ENCODE measurements at regions not wholly inside any gene's neighbourhood (a gene's known extent, or its start where the extent isn't known, plus 50 kb on each side); places are given as distances from the start of the nearest gene placed in this dataset.

DNA sequence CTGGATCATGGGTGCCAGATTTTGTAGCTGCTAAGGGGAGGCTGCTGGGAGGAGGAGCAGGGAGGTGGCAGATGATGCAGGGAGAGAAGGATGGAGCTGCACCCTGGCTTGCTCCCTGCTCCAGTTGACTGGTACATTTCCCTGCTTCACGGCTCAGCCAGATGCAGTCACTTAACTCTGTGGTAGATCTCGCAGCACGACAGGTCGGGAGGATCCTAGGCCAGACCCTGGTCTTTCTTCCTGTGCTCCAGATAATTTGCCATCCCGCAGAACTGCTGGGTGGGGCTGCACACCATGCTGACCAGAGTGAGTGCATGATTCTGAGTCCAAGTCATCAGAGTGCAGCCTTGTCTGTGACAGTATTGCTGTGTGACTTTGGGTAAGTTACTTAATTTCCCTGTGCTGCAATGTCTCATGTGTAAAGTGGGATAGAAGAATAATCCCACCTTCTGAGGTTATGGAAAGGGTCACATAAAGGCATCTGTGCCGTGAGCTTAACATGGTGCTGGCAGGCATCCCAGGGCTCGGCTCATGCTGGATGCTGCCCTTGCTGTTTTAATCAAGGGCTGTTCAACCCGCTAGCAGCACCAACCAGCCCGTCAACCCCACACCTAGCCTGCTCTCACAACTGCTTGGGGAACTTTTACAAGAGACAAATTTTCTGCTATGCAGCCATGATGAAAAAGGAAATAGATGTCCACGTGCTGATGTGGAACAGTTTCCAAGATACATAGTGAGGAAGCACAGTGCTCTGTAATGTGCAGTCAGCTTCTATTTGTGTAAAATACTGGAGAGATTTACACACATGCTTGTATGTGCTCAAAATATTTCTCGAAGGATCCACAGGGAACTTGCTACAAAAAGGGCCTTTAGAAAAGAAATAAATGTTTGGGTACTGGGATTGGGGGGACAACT is 257.9 kb downstream of the CDH26 start:
- FAIRE-seq, result no peak

DNA sequence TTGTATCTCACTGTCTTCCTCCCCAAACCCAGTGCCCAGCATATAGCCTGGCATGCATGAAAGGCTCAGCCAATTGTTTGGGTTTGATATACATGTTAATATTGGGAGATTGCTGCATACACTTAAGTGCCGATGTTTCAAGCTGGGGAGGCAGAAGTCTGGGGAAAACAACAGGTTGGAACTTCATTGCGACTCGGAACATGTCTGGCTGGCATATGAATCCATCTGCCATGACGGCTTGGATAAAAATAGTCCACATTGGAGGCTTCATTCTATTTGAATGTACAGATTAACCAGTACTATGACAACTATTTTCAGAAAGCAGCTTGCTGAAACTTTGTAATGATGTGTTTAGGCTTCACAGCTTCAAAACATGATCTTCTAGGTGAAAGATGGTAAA is 261.0 kb downstream of the CDH26 start:
- no peak for FAIRE-seq

DNA sequence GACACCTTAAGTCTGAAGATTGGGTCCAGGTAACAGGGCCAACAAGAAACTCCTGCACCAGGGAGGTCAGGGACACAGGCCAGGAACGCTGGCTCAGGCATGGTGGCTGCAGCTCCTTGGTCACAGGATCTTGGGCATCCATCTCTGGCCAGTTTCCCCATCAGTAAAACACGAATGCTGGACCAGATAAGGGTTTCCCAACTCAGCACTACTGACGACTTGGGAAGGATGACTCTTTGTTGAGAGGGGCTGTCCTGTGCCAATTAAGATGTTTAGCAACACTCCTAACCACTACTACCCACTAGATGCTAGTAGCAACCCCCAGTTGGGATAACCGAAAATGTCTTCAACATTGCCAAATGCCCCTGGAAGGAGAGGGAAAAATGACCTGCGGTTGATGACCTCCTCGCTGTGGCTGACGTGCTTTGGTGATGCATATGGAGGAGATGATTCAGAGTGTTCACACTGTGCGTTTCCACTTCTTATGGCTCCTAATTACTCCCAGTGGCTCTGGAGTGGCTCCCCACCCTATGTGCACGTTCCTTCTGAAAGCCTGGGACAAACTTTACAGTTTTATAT is 261.9 kb downstream of the CDH26 start:
- no peak for FAIRE-seq

DNA sequence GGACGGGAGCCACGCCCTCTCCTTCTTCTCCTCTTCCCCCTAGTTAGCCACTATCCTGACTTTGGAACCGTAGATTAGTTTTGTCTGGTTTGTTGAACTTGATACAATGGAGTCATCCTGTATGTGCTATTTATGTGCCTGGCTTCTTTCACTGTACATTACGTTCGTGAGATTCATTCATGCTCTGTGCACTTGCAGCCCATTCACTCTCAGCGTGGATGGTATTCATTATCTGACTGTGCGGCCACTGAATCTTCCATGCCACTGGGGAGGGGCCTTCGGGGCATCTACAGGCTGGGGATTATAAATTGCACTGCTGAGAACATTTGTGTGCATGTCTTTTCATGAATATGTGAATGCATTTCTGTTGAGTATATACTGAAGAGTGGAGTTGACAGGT is 262.5 kb downstream of the CDH26 start:
- no peak for FAIRE-seq

DNA sequence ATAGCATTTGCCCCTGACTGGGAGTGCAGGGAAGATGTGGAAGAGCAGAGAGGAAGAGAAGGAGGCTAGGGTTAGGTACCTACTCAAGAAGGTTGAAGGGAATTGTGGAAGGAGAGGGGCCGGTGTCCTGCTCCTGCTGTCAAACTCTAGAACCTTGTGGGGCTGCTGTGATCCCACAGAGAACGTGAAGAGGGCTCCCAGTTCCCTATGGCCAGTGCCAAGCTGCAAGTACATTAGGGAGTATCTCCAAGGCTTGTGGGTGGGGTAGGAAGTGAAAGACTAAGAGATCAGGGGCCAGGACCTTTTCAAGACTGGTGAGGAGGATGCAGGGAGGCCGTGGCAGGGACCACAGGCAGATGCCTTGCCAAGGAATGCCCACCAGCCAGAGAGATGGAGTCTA is 263.4 kb downstream of the CDH26 start:
- FAIRE-seq, result no peak

DNA sequence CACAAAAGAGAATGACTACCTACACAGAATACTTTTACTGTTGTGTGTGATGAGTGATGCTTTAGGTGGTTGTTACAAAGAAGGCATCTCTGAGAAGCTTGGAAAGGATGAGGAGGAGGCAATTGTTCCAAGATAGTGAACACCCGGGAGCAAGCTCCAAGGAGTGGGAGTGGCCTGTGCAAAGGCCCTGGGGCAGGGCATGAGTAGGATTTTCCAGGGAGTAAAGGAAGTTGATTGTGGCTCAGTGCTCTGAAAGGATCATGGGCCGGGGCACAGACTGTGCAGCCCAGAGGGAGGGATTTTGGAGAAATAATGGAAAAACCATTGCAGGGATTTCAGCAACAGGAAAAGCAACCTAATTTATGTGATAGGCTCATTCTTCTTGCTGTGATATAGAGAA is 264.3 kb downstream of the CDH26 start:
- FAIRE-seq, result no peak

DNA sequence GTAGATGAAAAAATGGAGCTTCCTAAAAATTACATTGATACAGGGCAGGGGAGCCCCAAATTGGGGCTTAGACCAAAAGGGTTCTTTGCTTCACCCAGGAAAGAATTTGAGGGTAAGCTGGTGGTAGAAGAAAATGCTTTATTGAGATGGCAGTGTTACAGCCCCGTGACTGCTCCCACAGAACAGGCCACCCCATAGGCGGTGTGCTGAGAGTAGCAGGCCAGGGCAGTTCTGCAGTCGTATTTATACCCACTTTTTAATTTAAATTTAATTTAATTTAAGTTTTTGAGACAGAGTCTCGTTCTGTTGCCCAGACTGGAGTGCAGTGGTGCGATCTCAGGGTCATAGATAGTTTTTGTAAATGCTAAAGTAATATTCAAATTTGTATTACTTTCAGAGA is 265.0 kb downstream of the CDH26 start:
- FAIRE-seq, result no peak

DNA sequence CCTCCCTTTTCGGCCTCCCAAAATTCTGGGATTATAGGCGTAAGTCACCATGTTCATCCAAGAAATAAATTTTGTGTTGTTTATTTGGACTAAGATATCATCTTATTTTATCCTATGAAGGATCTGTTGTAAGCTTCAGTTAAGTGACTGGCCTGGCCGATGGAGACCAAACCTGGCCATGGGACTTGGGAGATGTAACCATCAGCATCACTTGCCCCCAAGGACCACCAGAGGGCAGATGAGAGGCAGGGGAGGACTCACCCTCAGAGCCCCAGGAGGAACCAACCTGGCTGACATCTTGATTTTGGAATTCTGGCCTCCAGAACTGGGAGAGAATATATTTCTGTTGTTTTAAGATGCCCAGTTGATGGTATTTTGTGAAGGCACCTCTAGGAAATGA is 266.7 kb downstream of the CDH26 start:
- FAIRE-seq, result no peak

DNA sequence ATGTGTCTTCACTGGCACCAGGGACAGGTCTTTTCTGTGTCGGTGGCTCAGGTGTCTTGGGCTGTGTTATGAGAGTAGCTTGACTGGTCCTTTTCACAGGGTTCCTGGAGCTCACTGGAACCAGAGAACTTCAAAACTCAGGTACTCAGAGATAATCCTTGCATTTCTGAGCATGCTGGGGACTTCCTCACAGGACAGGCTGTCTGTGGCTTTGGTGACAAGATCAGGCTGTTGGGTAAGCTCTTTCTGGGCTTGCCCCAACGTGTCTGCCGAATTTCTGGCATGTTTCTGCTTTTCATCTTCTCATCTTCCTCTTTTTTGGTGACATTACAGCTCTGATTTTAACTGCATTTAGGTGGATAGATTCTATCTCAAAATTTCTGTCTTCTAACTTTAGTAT is 270.0 kb downstream of the CDH26 start:
- FAIRE-seq, result no peak

DNA sequence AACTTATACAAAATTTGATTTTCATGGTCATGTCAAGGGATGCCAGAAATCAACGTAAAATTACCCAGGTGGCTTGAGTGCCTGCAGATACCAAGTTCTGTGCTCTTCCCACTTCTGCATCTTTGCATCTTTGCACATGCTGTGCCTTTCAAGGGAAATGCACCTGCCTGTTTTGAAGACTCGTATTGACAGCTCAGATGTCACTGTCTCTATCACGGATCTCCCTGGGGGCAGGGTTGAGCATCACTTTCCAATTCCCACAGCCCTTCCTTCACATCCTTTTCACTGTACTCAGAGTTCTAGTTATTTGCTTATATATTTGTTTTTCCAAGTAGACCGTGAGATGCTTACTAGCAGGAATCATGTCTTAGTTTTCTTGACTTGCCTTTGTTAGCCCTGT is 274.2 kb downstream of the CDH26 start:
- no peak for FAIRE-seq

DNA sequence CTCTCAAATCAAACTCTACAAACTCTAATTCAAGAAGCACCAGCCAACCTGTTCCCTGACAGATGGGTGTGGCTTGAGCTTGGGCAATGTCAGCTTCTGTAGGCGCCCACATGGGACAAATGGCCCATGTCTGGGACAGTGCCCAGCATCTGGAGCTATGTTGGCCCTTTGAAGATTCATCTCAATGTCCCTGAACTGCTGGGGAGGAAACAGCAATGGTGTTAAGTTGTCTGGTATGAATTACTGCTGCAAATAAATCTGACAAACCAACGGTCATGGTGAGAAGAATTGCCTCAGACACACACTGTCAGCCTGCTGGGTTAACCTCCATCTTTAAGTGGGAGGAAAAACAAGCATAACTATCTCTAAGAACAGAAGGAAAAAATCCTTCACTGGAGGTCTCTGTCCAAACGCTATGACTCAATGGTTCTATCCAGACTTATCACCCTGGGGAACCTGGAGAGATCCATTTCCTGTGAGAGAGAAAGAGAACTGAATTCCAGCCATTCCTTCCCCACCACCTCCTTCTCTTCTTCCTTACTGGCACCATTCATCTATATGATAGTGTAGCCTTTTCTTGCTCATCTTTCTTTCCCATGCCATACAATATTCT is 274.9 kb downstream of the CDH26 start:
- FAIRE-seq, result no peak

DNA sequence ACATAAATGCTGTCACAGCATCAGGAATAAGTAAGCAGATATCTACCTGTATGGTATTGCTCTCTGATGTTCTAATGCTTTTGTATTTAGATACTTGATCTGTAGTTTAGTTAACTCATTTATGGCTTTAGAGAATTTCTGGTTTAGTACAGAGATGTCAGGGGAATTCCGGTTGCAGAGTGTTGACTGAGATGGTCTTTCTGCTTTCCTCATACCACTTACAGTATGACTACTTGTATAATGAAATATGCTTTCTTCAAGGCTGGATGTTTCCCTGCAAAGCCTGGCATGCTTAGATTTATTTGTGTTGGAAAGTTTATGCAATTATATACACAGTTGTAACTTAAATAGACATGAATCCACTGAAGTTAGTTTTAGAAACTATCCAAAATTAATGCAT is 278.4 kb downstream of the CDH26 start:
- FAIRE-seq, result no peak

DNA sequence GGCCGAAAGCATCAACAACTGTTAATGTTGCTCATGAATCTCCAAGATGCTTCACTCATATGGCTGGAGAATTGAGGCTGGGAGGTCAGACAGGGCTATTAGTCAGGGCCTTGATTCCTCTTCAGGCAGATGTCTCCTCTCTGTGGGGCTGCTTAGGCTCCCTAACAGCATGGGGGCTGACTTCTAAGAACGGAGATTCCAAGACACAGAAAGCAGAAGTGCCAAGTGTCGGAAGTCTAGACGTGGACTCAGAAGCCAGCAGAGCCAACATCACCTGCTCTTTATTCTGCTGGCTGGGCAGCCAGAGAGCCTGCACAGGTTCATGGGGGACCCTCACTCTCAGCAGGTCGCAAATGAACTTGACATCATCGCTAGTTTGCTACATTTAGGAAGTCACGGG is 279.8 kb downstream of the CDH26 start:
- no peak for FAIRE-seq

DNA sequence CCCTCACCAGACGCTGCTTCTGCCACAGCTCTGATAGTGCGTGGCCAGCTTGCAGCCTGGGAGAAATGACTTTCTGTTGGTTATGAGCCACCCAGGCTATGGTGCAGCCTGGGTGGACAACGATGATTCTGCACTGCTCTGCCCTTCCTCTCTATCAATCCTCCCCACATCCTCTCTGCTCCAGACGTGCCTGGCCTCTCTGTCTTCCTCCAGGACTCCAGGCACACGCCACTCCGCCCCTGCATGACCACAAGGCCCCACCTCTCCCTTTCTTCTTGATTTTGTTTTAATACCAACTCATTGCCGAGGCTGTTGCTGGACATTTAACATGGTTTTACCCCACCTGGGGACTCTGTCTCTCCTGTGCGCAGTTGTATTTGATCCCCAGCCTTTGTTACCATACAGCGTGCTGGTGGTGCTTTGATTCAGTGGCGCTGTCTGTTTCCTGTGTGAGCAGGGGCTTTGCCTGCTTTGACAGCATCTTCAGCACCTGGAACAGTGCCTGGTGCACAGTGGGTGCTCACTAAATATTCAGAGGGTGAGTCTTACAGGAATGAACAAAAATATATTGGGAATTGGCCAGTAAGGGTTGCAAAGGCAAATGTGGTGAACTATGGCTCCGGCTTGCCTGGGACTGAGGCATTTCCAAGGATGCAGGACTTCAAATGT is 280.9 kb downstream of the CDH26 start:
- no peak for FAIRE-seq

DNA sequence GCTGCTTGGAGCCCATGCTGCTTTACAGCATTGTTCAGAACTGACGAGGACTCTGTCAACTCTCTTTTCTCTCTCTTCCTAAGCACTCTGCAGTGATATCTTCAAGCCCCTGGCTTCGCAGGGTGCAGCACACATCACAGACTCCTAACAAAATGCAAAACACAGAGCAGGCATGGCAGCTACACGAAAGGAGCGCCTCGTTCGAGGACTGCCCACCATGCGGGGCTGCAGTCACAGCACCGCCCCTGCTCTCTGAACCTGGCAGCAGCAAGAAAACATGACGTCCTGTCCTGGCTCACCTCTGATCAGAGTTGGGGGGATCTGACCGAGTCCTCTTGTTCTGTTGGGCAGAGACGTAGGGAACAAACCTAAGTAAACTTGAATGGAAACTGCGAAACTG is 281.7 kb downstream of the CDH26 start:
- FAIRE-seq, result no peak

DNA sequence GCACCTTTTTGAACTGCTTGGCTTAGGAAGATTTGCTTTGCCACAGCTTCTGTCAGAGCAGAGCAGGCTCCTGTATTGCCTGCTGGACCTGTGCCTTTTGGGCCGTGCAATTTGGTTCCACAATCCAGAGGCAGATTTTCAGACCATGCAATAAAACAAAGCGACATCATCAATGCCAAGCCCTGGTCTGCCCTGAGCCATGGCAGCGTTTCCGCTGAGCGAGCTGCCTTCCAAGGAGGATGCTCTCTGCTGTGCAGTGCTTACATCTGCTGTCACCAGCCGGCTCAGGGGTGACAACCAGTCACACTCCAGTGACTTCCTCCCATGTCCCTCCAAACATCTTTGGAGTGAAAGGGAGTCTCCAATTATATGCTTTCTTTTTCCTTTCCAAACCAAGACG is 282.2 kb downstream of the CDH26 start:
- FAIRE-seq, result no peak

DNA sequence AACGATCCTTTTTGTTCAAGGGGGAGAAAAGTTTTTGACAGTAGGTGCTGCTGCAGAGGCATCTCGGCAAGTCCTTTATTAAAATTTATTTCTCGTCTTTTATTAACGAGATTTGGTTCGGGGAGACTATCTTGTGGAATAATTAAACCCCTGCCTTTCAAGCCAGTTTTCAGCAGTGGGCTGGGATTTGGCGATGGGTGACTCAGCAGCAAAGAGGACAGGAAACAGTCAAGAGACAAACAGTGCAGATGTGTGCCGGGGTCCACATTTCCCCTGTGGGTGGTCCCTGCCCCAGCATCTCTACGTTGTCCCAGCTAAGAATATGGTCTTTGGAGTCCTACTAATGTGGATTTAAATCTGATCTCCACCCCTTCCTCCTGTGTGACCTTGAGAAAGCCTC is 282.8 kb downstream of the CDH26 start:
- FAIRE-seq, result no peak

DNA sequence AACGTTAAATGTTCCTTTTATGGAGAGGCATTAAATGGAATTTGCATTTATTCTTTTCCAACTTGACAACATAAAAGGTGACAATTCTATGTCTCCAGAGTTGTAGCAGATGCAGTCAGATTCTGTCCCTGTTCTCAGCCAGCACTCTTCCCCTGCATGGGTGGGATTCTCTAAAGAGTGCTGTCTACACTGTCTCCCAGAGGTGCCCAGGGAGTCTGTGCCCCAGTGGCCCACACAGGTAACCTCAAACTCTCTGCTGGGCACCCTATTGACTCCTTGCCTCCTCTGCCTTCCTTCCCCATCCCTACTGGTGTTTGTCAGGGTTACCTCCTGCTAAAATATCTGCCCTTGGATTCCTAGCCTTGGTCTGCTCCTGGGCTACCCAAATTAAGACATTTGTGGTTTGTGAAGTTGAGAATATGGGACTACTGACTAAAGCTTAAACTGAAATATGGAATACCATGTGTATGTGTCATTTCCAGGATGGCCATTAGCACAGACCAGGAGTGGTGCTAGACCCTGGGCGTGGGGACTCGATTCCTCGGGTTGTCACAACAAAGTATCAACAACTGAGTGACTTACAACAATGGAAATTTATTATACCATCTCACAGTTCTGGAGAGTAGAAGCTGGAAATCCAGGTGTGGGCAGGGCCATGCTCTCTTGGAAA is 284.7 kb downstream of the CDH26 start:
- FAIRE-seq, result no peak

DNA sequence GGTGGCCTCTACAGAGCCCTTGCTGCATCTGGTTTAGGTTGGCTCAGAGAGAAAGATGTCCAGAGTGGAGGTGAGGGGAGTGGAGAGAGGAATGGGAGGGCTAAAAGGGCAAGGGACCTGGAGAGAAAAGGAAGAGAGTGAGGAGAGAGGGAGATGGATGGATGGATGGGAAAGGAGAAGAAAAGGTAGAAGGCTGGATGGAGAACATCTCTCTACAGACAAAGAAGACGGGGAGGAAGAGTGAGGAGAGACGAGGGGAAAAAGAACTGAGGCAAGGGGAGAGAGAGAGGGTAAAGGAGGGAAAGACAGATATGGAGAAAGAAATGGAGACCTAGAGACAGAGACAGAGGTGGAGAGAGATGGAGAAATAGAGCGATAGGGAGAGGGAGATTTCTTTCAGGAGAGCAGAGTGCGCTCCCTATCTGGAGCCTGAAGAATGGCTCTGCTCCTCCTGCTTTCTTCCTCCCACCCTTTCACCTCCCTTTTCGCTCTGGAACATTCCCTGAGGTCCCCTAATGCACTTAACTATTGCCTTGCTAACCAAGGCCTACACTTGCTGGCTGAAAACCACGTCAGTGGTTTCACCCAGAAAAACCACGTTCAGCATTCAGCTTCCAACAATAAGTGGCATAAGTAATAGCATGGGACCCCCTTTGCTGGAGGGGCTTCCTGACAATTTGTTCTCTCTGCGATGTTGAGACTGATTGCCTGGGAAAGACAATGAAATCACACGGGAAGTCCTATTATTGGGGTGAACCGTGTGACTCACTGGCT is 286.3 kb downstream of the CDH26 start:
- no peak for FAIRE-seq

DNA sequence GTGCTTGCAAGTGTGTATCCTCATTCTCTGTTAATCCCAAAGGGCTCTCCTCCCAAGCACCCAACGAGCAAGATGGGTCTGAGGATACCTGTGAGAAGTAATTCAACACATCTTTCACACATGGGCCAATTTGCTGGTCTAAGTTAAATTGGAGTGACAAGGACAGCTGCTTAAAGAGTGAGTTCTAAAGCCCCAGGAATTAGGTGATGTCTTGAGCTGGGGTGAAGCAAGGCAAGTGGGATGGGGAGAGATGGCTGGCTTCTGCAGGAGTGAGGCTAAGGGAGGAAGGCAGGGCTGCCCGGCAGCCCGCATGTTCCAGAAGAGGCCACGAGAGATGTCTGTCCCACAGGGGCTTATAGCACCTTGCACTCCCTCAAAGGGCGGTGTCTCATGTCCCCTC is 288.5 kb downstream of the CDH26 start:
- FAIRE-seq, result no peak

DNA sequence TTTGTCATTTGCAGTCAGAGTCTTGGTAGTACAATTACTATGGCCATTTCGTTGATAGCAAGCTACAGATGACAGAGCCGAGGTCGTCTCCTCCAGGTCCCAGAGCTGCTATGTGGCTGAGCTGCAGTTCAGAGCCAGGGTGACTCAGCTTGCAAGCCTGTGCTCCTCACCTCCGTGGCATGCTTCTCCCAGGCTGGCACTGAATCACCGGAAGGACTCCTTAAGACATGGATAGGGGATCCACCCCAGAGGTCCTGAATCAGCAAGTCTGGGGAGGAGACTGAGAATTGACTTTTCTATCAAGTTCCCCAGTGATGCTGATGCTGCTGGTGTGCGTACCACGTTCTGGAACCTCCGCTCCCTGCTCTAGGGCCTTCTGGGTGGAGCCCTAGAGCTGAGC is 291.2 kb downstream of the CDH26 start:
- FAIRE-seq, result no peak

DNA sequence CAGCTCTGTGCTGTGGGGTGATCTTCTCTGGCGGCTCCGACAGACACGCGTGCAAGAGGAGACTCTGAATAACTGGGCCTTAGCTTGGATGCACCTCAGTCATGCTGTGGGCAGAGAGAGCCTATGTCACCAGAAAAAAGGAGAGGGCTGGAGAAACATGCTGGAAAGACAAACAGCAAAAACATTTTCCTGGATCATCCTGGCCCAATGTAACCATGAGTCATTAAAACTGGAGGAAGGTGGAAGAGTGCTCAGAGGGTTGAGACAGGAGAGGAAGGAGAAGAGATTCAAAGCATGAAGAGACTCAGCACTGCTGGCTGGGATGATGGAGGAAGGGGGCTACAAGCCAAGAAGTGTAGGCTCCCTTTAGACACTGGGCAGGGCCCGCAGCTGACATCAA is 292.0 kb downstream of the CDH26 start:
- FAIRE-seq, result no peak

All from G401.6 (cell line).